GM12891 (cell line): ENCODE measurements at regions not wholly inside any gene's neighbourhood (a gene's known extent, or its start where the extent isn't known, plus 50 kb on each side); places are given as distances from the start of the nearest gene placed in this dataset.

ENCODE experiments used
- POLR2A ChIP-seq: IDR thresholded peaks from 2 replicates; pipeline ENCODE4 v1.6.1; 2011; ENCODE audit warnings: low read depth, low read length, control low read depth
- POLR2AphosphoS5 ChIP-seq: IDR thresholded peaks from 2 replicates; pipeline ENCODE4 v1.6.1; 2011; ENCODE audit warnings: low read depth, low read length, control low read depth
- POU2F2 ChIP-seq: IDR thresholded peaks from 2 replicates; pipeline ENCODE4 v1.6.1; 2011; ENCODE audit warnings: low read depth, mild to moderate bottlenecking, control low read depth, low read length, moderate library complexity
- SPI1 ChIP-seq: IDR thresholded peaks from 2 replicates; pipeline ENCODE4 v1.6.1; 2011; ENCODE audit warnings: low read depth, low read length, control low read depth
- TAF1 ChIP-seq: IDR thresholded peaks from 2 replicates; pipeline ENCODE4 v1.6.1; 2011; ENCODE audit warnings: low read depth, low read length, control low read depth

DNA sequence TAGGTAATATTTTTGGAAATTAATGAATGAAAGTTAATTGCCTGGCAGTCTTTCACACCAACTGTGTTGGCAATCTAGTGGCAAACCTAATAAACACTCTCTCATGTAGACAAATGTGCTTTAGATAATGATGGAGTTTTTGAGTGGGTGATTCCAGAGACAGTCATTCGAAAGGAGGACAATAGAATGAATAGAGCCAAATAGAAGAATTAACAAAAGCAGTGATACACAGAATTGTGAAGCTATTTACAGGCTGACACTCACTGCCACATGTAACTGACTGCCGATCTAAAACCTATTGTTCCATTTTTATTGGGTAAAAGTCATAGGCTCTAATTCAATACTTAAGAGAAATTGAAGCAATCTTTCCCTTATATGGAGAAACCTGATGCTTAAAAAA lies 338.5 kb downstream of the PCDH7 start:
- TF ChIP-seq POLR2A (no peak), POLR2AphosphoS5 (no peak), TAF1 (no peak), SPI1 (no peak), POU2F2 (no peak)
